HEK293 (cell line): ENCODE measurements at regions not wholly inside any gene's neighbourhood (a gene's known extent, or its start where the extent isn't known, plus 50 kb on each side); places are given as distances from the start of the nearest gene placed in this dataset.

Source experiments
- FEZF1 ChIP-seq: fragments of 450-650 bp; formaldehyde crosslinking; IDR thresholded peaks from 2 replicates; pipeline ENCODE4 v1.5.1; 2016; ENCODE audit warnings: missing biosample characterization, missing genetic modification characterization
- KLF16 ChIP-seq: fragments of 450-650 bp; formaldehyde crosslinking; IDR thresholded peaks from 2 replicates; pipeline ENCODE4 v1.5.1; 2017; ENCODE audit warnings: missing biosample characterization, missing genetic modification characterization
- PATZ1 ChIP-seq: fragments of 450-650 bp; formaldehyde crosslinking; IDR thresholded peaks from 2 replicates; pipeline ENCODE4 v1.5.1; 2016; ENCODE audit warnings: missing biosample characterization, missing genetic modification characterization
- TCF7L2 ChIP-seq: IDR thresholded peaks from 2 replicates; pipeline ENCODE4 v1.6.1; 2011; ENCODE audit warnings: low read depth, mild to moderate bottlenecking, inconsistent platforms, low read length, moderate library complexity, borderline replicate concordance
- ZFP3 ChIP-seq: fragments of 450-650 bp; formaldehyde crosslinking; IDR thresholded peaks from 2 replicates; pipeline ENCODE4 v1.5.1; 2016; ENCODE audit warnings: low read depth, missing biosample characterization, missing genetic modification characterization
- ZNF146 ChIP-seq: fragments of 450-650 bp; formaldehyde crosslinking; IDR thresholded peaks from 2 replicates; pipeline ENCODE4 v1.5.1; 2016; ENCODE audit warnings: missing biosample characterization, missing genetic modification characterization
- ZNF24 ChIP-seq: fragments of 450-650 bp; formaldehyde crosslinking; IDR thresholded peaks from 2 replicates; pipeline ENCODE4 v1.5.1; 2016; ENCODE audit warnings: missing biosample characterization, missing genetic modification characterization
- ZNF274 ChIP-seq, 2 experiments: fragments of 200-500 bp in 1 of 2; fragments of 450-650 bp in 1 of 2; sonication (Bioruptor generic) in 1 of 2; formaldehyde crosslinking in 1 of 2; IDR thresholded peaks; 2 replicates each; pipeline versions ENCODE4 v1.5.1 to v1.6.1; 2014 to 2016; ENCODE audit warnings: borderline replicate concordance in 1 of 2, inconsistent platforms in 1 of 2, low read length in 1 of 2, missing biosample characterization in 1 of 2, missing genetic modification characterization in 1 of 2
- ZNF292 ChIP-seq: fragments of 450-650 bp; formaldehyde crosslinking; IDR thresholded peaks from 2 replicates; pipeline ENCODE4 v1.5.1; 2016; ENCODE audit warnings: low read depth, missing biosample characterization, missing genetic modification characterization, borderline replicate concordance
- ZNF324 ChIP-seq: fragments of 450-650 bp; formaldehyde crosslinking; IDR thresholded peaks from 2 replicates; pipeline ENCODE4 v1.5.1; 2016; ENCODE audit warnings: missing biosample characterization, missing genetic modification characterization
- ZNF776 ChIP-seq: fragments of 450-650 bp; formaldehyde crosslinking; IDR thresholded peaks from 2 replicates; pipeline ENCODE4 v1.5.0; 2017; ENCODE audit warnings: missing biosample characterization, missing genetic modification characterization, borderline replicate concordance
- ZNF837 ChIP-seq: fragments of 450-650 bp; formaldehyde crosslinking; IDR thresholded peaks from 2 replicates; pipeline ENCODE4 v1.5.1; 2016; ENCODE audit warnings: missing biosample characterization, missing genetic modification characterization
- TF ChIP-seq, protein P1 (sequence below): fragments of 450-650 bp; formaldehyde crosslinking; IDR thresholded peaks from 2 replicates; pipeline ENCODE4 v1.5.1; 2016; ENCODE audit warnings: missing biosample characterization, missing genetic modification characterization
- TF ChIP-seq, protein P2 (sequence below): fragments of 450-650 bp; formaldehyde crosslinking; IDR thresholded peaks from 2 replicates; pipeline ENCODE4 v1.5.1; 2016; ENCODE audit warnings: missing biosample characterization, missing genetic modification characterization

DNA sequence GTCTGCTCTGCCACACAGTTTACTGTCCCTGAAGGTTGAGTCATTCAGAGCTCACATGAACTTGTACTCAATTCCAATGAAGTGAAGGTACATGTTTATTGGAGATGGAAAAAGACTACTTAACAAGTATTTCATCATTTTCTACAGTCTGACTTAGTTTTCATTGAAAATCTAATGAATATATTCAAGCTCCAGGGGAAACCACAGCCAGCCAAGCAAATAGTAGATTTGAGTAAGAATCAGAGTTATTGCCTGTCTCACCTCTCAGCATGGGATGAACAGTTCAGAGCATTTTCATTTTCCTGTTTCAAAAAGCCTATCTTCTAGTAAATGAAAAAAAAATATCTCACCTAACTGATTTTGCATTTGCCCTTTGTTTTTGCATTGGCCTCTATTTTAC, 1249.4 kb upstream of the DIAPH2 start:
- TF ChIP-seq, protein P1, sequence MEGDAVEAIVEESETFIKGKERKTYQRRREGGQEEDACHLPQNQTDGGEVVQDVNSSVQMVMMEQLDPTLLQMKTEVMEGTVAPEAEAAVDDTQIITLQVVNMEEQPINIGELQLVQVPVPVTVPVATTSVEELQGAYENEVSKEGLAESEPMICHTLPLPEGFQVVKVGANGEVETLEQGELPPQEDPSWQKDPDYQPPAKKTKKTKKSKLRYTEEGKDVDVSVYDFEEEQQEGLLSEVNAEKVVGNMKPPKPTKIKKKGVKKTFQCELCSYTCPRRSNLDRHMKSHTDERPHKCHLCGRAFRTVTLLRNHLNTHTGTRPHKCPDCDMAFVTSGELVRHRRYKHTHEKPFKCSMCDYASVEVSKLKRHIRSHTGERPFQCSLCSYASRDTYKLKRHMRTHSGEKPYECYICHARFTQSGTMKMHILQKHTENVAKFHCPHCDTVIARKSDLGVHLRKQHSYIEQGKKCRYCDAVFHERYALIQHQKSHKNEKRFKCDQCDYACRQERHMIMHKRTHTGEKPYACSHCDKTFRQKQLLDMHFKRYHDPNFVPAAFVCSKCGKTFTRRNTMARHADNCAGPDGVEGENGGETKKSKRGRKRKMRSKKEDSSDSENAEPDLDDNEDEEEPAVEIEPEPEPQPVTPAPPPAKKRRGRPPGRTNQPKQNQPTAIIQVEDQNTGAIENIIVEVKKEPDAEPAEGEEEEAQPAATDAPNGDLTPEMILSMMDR = no peak
- no peak for TF ChIP-seq ZNF146 (tag by site-specific recombination)
- TF ChIP-seq ZNF837 (tag by site-specific recombination) = no peak
- no peak for TF ChIP-seq ZNF24 (tag by site-specific recombination)
- no peak for TF ChIP-seq PATZ1
- no peak for TF ChIP-seq KLF16 (tag by site-specific recombination)
- TF ChIP-seq ZNF776 (tag by site-specific recombination) = no peak
- no peak for TF ChIP-seq ZNF274 (IDR thresholded peaks at IDR 0.05; ENCODE audit: low read length)
- no peak for TF ChIP-seq ZNF274 (tag by site-specific recombination; IDR thresholded peaks at IDR 0.05; ENCODE audit: borderline replicate concordance)
- TF ChIP-seq ZNF292 (tag by site-specific recombination) = no peak
- TF ChIP-seq ZNF324 (tag by site-specific recombination) = no peak
- TF ChIP-seq TCF7L2 = no peak
- no peak for TF ChIP-seq ZFP3 (tag by site-specific recombination)
- no peak for TF ChIP-seq FEZF1 (tag by site-specific recombination)
- TF ChIP-seq, protein P2, sequence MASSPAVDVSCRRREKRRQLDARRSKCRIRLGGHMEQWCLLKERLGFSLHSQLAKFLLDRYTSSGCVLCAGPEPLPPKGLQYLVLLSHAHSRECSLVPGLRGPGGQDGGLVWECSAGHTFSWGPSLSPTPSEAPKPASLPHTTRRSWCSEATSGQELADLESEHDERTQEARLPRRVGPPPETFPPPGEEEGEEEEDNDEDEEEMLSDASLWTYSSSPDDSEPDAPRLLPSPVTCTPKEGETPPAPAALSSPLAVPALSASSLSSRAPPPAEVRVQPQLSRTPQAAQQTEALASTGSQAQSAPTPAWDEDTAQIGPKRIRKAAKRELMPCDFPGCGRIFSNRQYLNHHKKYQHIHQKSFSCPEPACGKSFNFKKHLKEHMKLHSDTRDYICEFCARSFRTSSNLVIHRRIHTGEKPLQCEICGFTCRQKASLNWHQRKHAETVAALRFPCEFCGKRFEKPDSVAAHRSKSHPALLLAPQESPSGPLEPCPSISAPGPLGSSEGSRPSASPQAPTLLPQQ = no peak
